H9 (cell line): ENCODE measurements at regions not wholly inside any gene's neighbourhood (a gene's known extent, or its start where the extent isn't known, plus 50 kb on each side); places are given as distances from the start of the nearest gene placed in this dataset.

ENCODE experiments used
- DNase-seq: peaks from one replicate; pipeline ENCODE4 v3.0.0-alpha.2; 2017
- H2AFZ ChIP-seq: one replicate; pipeline ENCODE4 v1.6.1; 2013; ENCODE audit warnings: mild to moderate bottlenecking, low read length, control low read depth, moderate library complexity
- H2AK5ac ChIP-seq: 2 replicates; pipeline ENCODE4 v1.6.1; 2013; ENCODE audit warnings: low read length, control low read depth, mixed read lengths; ENCODE audit not compliant: insufficient read length
- H2BK120ac ChIP-seq: one replicate; pipeline ENCODE4 v1.6.1; 2013; ENCODE audit warnings: low read depth, mild to moderate bottlenecking, low read length, control low read depth, inconsistent platforms; ENCODE audit not compliant: poor library complexity, severe bottlenecking
- H2BK12ac ChIP-seq: 2 replicates; pipeline ENCODE4 v1.6.1; 2013; ENCODE audit warnings: low read length, control low read depth, mixed read lengths, low read depth; ENCODE audit not compliant: insufficient read length
- H2BK15ac ChIP-seq: 2 replicates; pipeline ENCODE4 v1.6.1; 2013; ENCODE audit warnings: low read depth, low read length, control low read depth
- H2BK20ac ChIP-seq: one replicate; pipeline ENCODE4 v1.6.1; 2013; ENCODE audit warnings: low read depth, mild to moderate bottlenecking, low read length, control low read depth, inconsistent platforms; ENCODE audit not compliant: poor library complexity, severe bottlenecking
- H2BK5ac ChIP-seq: 2 replicates; pipeline ENCODE4 v1.6.1; 2013; ENCODE audit warnings: low read length, control low read depth, mixed read lengths; ENCODE audit not compliant: insufficient read length
- H3K14ac ChIP-seq: 2 replicates; pipeline ENCODE4 v1.6.1; 2013; ENCODE audit warnings: low read length, control low read depth; ENCODE audit not compliant: insufficient read depth
- H3K18ac ChIP-seq: 2 replicates; pipeline ENCODE4 v1.6.1; 2013; ENCODE audit warnings: low read depth, mild to moderate bottlenecking, mixed read lengths, low read length, control low read depth; ENCODE audit not compliant: insufficient read length
- H3K23ac ChIP-seq: 2 replicates; pipeline ENCODE4 v1.6.1; 2013; ENCODE audit warnings: low read length, control low read depth, mixed read lengths, low read depth; ENCODE audit not compliant: insufficient read length
- H3K23me2 ChIP-seq: 2 replicates; pipeline ENCODE4 v1.6.1; 2013; ENCODE audit warnings: low read depth, mild to moderate bottlenecking, mixed read lengths, low read length, control low read depth; ENCODE audit not compliant: insufficient read length, poor library complexity, severe bottlenecking
- H3K27ac ChIP-seq: 2 replicates; pipeline ENCODE4 v1.5.1; 2013; ENCODE audit warnings: low read length, control low read depth, mixed read lengths, low read depth; ENCODE audit not compliant: insufficient read length
- H3K27me3 ChIP-seq: 2 replicates; pipeline ENCODE4 v1.6.1; 2013; ENCODE audit warnings: low read length, control low read depth, inconsistent platforms; ENCODE audit not compliant: insufficient read depth
- H3K4ac ChIP-seq: 2 replicates; pipeline ENCODE4 v1.6.1; 2013; ENCODE audit warnings: low read depth, mild to moderate bottlenecking, control low read depth, inconsistent platforms, low read length, moderate library complexity
- H3K4me1 ChIP-seq: 2 replicates; pipeline ENCODE4 v1.6.1; 2013; ENCODE audit warnings: low read length, control low read depth, inconsistent platforms; ENCODE audit not compliant: insufficient read depth
- H3K4me2 ChIP-seq: 2 replicates; pipeline ENCODE4 v1.6.1; 2013; ENCODE audit warnings: low read length, control low read depth, mixed read lengths; ENCODE audit not compliant: insufficient read length, insufficient read depth
- H3K56ac ChIP-seq: 2 replicates; pipeline ENCODE4 v1.6.1; 2013; ENCODE audit warnings: low read depth, mild to moderate bottlenecking, mixed read lengths, low read length, control low read depth; ENCODE audit not compliant: insufficient read length
- H3K79me1 ChIP-seq: 2 replicates; pipeline ENCODE4 v1.6.1; 2013; ENCODE audit warnings: low read depth, mild to moderate bottlenecking, moderate library complexity, low read length, control low read depth, inconsistent platforms; ENCODE audit not compliant: insufficient read depth, poor library complexity, severe bottlenecking
- H3K79me2 ChIP-seq: 2 replicates; pipeline ENCODE4 v1.6.1; 2013; ENCODE audit warnings: low read length, control low read depth, inconsistent platforms; ENCODE audit not compliant: insufficient read depth
- H3K9ac ChIP-seq: 2 replicates; pipeline ENCODE4 v1.6.1; 2013; ENCODE audit warnings: low read length, control low read depth, mixed read lengths; ENCODE audit not compliant: insufficient read length; ENCODE audit errors: extremely low read depth
- H3K9me3 ChIP-seq: one replicate; pipeline ENCODE4 v1.6.1; 2013; ENCODE audit warnings: low read depth, low read length, inconsistent platforms; ENCODE audit not compliant: control insufficient read depth
- H3T11ph ChIP-seq: one replicate; pipeline ENCODE4 v1.6.1; 2013; ENCODE audit warnings: mild to moderate bottlenecking, low read length, control low read depth, inconsistent platforms
- H4K20me1 ChIP-seq: one replicate; pipeline ENCODE4 v1.6.1; 2013; ENCODE audit not compliant: control insufficient read depth, insufficient read length, insufficient read depth
- H4K5ac ChIP-seq: 2 replicates; pipeline ENCODE4 v1.6.1; 2013; ENCODE audit warnings: low read depth, mild to moderate bottlenecking, mixed read lengths, low read length, control low read depth; ENCODE audit not compliant: insufficient read length
- H4K8ac ChIP-seq: replicated peaks from 2 replicates; pipeline ENCODE4 v1.6.1; 2013; ENCODE audit warnings: low read length, control low read depth, mixed read lengths, low read depth; ENCODE audit not compliant: insufficient read length
- H4K91ac ChIP-seq: 2 replicates; pipeline ENCODE4 v1.6.1; 2013; ENCODE audit warnings: low read depth, mild to moderate bottlenecking, moderate library complexity, mixed read lengths, low read length, control low read depth; ENCODE audit not compliant: insufficient read length
- H3K27ac Mint-ChIP-seq, 3 experiments: 2 replicates in 2 of 3; 3 replicates in 1 of 3; pipeline ENCODE4 v1.8.0; 2020 to 2021; ENCODE audit warnings: mixed read lengths in 3 of 3, mild to moderate bottlenecking in 1 of 3, moderate library complexity in 1 of 3
- H3K27me3 Mint-ChIP-seq: 2 replicates; pipeline ENCODE4 v1.8.0; 2021; ENCODE audit warnings: low read depth, mild to moderate bottlenecking, moderate library complexity, mixed read lengths
- H3K36me3 Mint-ChIP-seq, 3 experiments: 2 replicates in 2 of 3; 3 replicates in 1 of 3; pipeline ENCODE4 v1.8.0; 2020 to 2021; ENCODE audit warnings: low read depth in 3 of 3, mixed read lengths in 3 of 3; ENCODE audit not compliant: insufficient read depth in 1 of 3
- H3K4me1 Mint-ChIP-seq, 2 experiments: 2 replicates each; pipeline ENCODE4 v1.8.0; 2020; ENCODE audit warnings: mixed read lengths in 2 of 2
- H3K4me3 Mint-ChIP-seq, 2 experiments: 2 replicates in 1 of 2; 3 replicates in 1 of 2; pipeline ENCODE4 v1.8.0; 2020 to 2021; ENCODE audit warnings: mild to moderate bottlenecking in 2 of 2, mixed read lengths in 2 of 2, moderate library complexity in 1 of 2
- H3K9me3 Mint-ChIP-seq, 2 experiments: 2 replicates in 1 of 2; 3 replicates in 1 of 2; pipeline ENCODE4 v1.8.0; 2020; ENCODE audit warnings: mild to moderate bottlenecking in 2 of 2, mixed read lengths in 2 of 2, moderate library complexity in 1 of 2
- WGBS: extraction: QIAGEN DNeasy Blood & Tissue Kit; methylation state at CpG from one replicate; pipeline ENCODE4 v1.1.7; 2013; ENCODE audit warnings: missing lambda C conversion rate, low lambda C conversion rate, mixed read lengths; ENCODE audit not compliant: insufficient read length; ENCODE audit errors: extremely low coverage; 5-methylcytosine and 5-hydroxymethylcytosine counted together
- TF ChIP-seq, protein P1 (sequence below): fragments of 200-600 bp; sonication (generic); conservative IDR thresholded peaks from 3 replicates; pipeline ENCODE4 v1.8.0; 2021; ENCODE audit warnings: antibody characterized with exemption, mild to moderate bottlenecking

- Histone ChIP-seq H3K27me3 (no peaks in the 10 kb centered on the region), H4K91ac (no peak overlapping the region), H3K14ac (no peak overlapping the region), H4K8ac (no peak overlapping the region), H2BK12ac (no peak overlapping the region), H3K56ac (no peak overlapping the region), H4K5ac (no peak overlapping the region), H3K4me1 (no peaks in the 10 kb centered on the region), H3T11ph (no peak overlapping the region), H2AK5ac (no peak overlapping the region), H3K18ac (no peak overlapping the region), H3K9me3 (peaks cover 4% of the 10 kb centered on the region), H3K4me2 (no peak overlapping the region), H2AFZ (no peak overlapping the region), H3K9ac (no peak overlapping the region), H2BK5ac (no peak overlapping the region), H3K23ac (no peak overlapping the region), H2BK120ac (no peak overlapping the region), H2BK15ac (no peak overlapping the region), H3K79me2 (no peaks in the 10 kb centered on the region), H3K23me2 (no peaks in the 10 kb centered on the region), H2BK20ac (no peak overlapping the region), H4K20me1 (no peaks in the 10 kb centered on the region), H3K4ac (no peak overlapping the region), H3K79me1 (no peaks in the 10 kb centered on the region), H3K27ac (no peak overlapping the region)
- Mint-ChIP-seq H3K4me3 (no peak overlapping the region), H3K36me3 (peaks cover 0 to 2% (median 0%) of the 10 kb centered on the region in 3 experiments; a peak in 1 of 7 replicates), H3K27me3 (no peaks in the 10 kb centered on the region; the same call in 1 of the 2 replicates), H3K4me1 (no peaks in the 10 kb centered on the region), H3K9me3 (peaks cover 32 to 49% of the 10 kb centered on the region in 2 experiments), H3K27ac (no peak overlapping the region)
- TF ChIP-seq, protein P1, sequence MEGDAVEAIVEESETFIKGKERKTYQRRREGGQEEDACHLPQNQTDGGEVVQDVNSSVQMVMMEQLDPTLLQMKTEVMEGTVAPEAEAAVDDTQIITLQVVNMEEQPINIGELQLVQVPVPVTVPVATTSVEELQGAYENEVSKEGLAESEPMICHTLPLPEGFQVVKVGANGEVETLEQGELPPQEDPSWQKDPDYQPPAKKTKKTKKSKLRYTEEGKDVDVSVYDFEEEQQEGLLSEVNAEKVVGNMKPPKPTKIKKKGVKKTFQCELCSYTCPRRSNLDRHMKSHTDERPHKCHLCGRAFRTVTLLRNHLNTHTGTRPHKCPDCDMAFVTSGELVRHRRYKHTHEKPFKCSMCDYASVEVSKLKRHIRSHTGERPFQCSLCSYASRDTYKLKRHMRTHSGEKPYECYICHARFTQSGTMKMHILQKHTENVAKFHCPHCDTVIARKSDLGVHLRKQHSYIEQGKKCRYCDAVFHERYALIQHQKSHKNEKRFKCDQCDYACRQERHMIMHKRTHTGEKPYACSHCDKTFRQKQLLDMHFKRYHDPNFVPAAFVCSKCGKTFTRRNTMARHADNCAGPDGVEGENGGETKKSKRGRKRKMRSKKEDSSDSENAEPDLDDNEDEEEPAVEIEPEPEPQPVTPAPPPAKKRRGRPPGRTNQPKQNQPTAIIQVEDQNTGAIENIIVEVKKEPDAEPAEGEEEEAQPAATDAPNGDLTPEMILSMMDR: no peak
- DNase-seq: no peak
- WGBS: no CpG with 5 or more reads among the region's 1 CpG
Observed at GRCh38 chrX:121301822-121302221, 254.4 kb downstream of the GLUD2 start.
